ENCODE measurements at regions not wholly inside any gene's neighbourhood (a gene's known extent, or its start where the extent isn't known, plus 50 kb on each side); places are given as distances from the start of the nearest gene placed in this dataset.

DNA sequence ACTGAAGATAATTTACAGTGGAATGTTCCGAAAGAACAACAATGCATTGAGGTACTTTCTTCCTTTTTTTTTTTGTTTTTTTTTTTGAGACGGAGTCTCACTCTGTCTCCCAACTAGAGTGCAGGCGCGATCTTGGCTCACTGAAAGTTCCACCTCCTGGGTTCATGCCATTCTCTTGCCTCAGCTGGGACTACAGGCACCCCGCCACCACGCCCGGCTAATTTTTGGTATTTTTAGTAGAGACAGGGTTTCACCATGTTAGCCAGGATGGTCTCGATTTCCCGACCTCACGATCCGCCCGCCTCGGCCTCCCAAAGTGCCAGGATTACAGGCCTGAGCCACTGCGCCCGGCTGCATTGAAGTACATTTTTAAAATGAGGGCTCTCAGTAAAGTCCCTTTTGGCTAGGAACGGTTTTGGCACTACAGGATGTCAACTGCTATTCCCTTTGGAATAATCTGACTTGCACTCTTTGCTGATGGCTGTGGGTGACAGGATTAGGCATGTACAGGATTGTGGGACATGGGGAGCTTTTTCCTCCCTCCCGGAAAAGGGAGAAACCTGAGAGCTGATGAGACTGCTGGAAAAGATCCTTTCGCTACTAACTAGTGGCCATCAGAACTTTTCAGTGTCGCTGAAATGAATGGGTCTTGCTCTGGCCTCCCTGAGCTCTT is 56.9 kb upstream of the EDEM3 start:
- H3K36me3 ChIP-seq (ENCODE audit: insufficient read depth, low read length), result no peaks in the 10 kb centered on the region
- TF ChIP-seq, protein P1, sequence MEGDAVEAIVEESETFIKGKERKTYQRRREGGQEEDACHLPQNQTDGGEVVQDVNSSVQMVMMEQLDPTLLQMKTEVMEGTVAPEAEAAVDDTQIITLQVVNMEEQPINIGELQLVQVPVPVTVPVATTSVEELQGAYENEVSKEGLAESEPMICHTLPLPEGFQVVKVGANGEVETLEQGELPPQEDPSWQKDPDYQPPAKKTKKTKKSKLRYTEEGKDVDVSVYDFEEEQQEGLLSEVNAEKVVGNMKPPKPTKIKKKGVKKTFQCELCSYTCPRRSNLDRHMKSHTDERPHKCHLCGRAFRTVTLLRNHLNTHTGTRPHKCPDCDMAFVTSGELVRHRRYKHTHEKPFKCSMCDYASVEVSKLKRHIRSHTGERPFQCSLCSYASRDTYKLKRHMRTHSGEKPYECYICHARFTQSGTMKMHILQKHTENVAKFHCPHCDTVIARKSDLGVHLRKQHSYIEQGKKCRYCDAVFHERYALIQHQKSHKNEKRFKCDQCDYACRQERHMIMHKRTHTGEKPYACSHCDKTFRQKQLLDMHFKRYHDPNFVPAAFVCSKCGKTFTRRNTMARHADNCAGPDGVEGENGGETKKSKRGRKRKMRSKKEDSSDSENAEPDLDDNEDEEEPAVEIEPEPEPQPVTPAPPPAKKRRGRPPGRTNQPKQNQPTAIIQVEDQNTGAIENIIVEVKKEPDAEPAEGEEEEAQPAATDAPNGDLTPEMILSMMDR (IDR thresholded peaks at IDR 0.05; ENCODE audit: low read length), result no peak
- no peak for TF ChIP-seq EZH2 (IDR thresholded peaks at IDR 0.05; ENCODE audit: borderline replicate concordance, low read length)
- H3K9ac ChIP-seq (ENCODE audit: low read length), result no peak overlapping the region
- 0 out of 2 replicates have a peak, but pooled peaks cover 3% of the 10 kb centered on the region for H3K9me3 ChIP-seq (ENCODE audit: low read length)
- H3K27me3 ChIP-seq (ENCODE audit: insufficient read depth, low read length), result no peaks in the 10 kb centered on the region
- H3K4me1 ChIP-seq (ENCODE audit: insufficient read depth, low read length, severe bottlenecking), result no peaks in the 10 kb centered on the region
- no peak overlapping the region for H2AFZ ChIP-seq (ENCODE audit: low read length)
- no peaks in the 10 kb centered on the region for H3K9me2 ChIP-seq (ENCODE audit: low read depth, low read length)
- H3K27ac ChIP-seq (ENCODE audit: low read depth, low read length, poor library complexity, severe bottlenecking), result no peak overlapping the region
- no peaks in the 10 kb centered on the region for H4K20me1 ChIP-seq (ENCODE audit: insufficient read depth, low read length)
- no peaks in the 10 kb centered on the region for H3F3A ChIP-seq (ENCODE audit: insufficient read depth, low read length)
- H3K4me2 ChIP-seq (ENCODE audit: low read length), result no peak overlapping the region
- H3K79me2 ChIP-seq (ENCODE audit: insufficient read depth, low read length), result no peaks in the 10 kb centered on the region
- H3K4me3 ChIP-seq (ENCODE audit: low read depth, low read length, poor library complexity, severe bottlenecking), result no peak overlapping the region

DNA sequence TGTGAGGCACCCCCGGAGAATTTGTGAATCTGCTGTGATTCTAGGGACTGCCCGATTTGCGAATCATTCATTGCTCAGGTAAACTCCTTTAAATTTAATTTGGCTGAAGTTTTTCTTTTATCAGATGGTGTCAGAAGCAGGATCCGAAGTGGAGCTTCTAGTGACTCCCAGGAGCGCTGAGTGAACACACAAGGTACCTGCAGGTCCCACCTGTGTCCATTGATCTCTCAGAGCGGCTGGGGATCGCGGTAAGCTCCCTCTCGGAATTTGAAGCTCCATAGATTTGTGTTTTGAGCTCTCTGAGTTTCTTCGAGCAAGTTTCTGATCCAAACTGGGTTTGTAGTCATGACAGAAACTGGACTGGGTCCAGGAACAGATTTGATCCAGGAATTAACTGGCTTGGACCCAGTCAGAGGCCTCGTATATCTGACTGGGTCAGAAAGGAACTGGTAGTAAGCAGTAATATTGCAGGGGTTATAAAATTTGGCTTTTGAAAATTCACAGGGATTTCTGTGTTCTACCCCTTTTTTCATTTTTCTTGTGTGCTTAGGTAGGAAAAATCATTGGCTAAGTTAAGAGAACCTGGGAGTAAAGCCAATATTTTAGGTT is 56.2 kb upstream of the EDEM3 start:
- TF ChIP-seq, protein P1 (IDR thresholded peaks at IDR 0.05; ENCODE audit: low read length), result no peak
- no peak for TF ChIP-seq EZH2 (IDR thresholded peaks at IDR 0.05; ENCODE audit: borderline replicate concordance, low read length)

DNA sequence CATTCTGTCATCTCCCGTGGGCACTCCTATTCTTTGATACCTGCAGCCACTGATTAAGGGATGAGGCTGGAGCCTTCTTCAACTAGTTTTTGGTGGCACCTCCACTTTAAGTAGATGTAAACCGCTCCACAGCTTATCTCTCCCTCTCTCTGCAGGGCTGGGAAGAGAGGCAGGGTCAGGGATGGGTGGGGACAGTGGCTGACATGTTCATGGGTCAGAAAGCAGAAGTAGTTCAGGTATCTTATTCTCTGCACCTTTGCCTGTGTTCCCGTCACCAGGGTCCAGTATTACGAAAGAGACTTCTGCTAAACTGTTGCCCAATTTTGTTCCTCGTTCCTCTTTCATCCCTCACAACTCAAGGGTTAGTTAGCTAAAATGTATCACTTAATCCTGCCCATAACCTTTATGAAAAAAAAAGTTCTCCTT is 51.7 kb upstream of the EDEM3 start:
- Histone ChIP-seq H3K9ac (ENCODE audit: low read length) (no peak overlapping the region), H3K27ac (ENCODE audit: low read depth, low read length, poor library complexity, severe bottlenecking) (no peak overlapping the region), H3K4me2 (ENCODE audit: low read length) (no peak overlapping the region), H3K4me1 (ENCODE audit: insufficient read depth, low read length, severe bottlenecking) (no peaks in the 10 kb centered on the region), H3K36me3 (ENCODE audit: insufficient read depth, low read length) (no peaks in the 10 kb centered on the region), H3K9me3 (ENCODE audit: low read length) (no peaks in the 10 kb centered on the region), H4K20me1 (ENCODE audit: insufficient read depth, low read length) (no peaks in the 10 kb centered on the region), H3K79me2 (ENCODE audit: insufficient read depth, low read length) (no peaks in the 10 kb centered on the region), H3K4me3 (ENCODE audit: low read depth, low read length, poor library complexity, severe bottlenecking) (no peak overlapping the region), H3F3A (ENCODE audit: insufficient read depth, low read length) (no peaks in the 10 kb centered on the region), H2AFZ (ENCODE audit: low read length) (no peak overlapping the region), H3K27me3 (ENCODE audit: insufficient read depth, low read length) (no peaks in the 10 kb centered on the region), H3K9me2 (ENCODE audit: low read depth, low read length) (no peaks in the 10 kb centered on the region)
- no peak for TF ChIP-seq EZH2 (IDR thresholded peaks at IDR 0.05; ENCODE audit: borderline replicate concordance, low read length)
- TF ChIP-seq, protein P1 (IDR thresholded peaks at IDR 0.05; ENCODE audit: low read length), result no peak

More for the DNA sequence above, 56.2 kb upstream of the EDEM3 start:
- H3K4me3 ChIP-seq (ENCODE audit: low read depth, low read length, poor library complexity, severe bottlenecking), result no peak overlapping the region
- H3K27ac ChIP-seq (ENCODE audit: low read depth, low read length, poor library complexity, severe bottlenecking), result no peak overlapping the region
- no peaks in the 10 kb centered on the region for H3K36me3 ChIP-seq (ENCODE audit: insufficient read depth, low read length)
- no peaks in the 10 kb centered on the region for H3K79me2 ChIP-seq (ENCODE audit: insufficient read depth, low read length)
- no peaks in the 10 kb centered on the region for H3K27me3 ChIP-seq (ENCODE audit: insufficient read depth, low read length)
- no peaks in the 10 kb centered on the region for H4K20me1 ChIP-seq (ENCODE audit: insufficient read depth, low read length)
- no peak overlapping the region for H3K9ac ChIP-seq (ENCODE audit: low read length)
- 0 out of 2 replicates have a peak, but pooled peaks cover 3% of the 10 kb centered on the region for H3K9me3 ChIP-seq (ENCODE audit: low read length)
- H2AFZ ChIP-seq (ENCODE audit: low read length), result no peak overlapping the region
- no peaks in the 10 kb centered on the region for H3F3A ChIP-seq (ENCODE audit: insufficient read depth, low read length)
- no peaks in the 10 kb centered on the region for H3K9me2 ChIP-seq (ENCODE audit: low read depth, low read length)
- no peaks in the 10 kb centered on the region for H3K4me1 ChIP-seq (ENCODE audit: insufficient read depth, low read length, severe bottlenecking)
- H3K4me2 ChIP-seq (ENCODE audit: low read length), result no peak overlapping the region

Measured in OCI-LY1 (cell line).